ENCODE measurements at regions not wholly inside any gene's neighbourhood (a gene's known extent, or its start where the extent isn't known, plus 50 kb on each side); places are given as distances from the start of the nearest gene placed in this dataset.

- no peaks in the 10 kb centered on the region for H3K4me1 Mint-ChIP-seq
- DNase-seq (ENCODE audit: low spot score) = no peak
- H3K4me3 Mint-ChIP-seq = no peak overlapping the region
- H3K9me3 Mint-ChIP-seq = peaks cover 4% of the 10 kb centered on the region
- POLR2A ChIA-PET = no interaction called here
- no peaks in the 10 kb centered on the region for H3K27me3 Mint-ChIP-seq (ENCODE audit: low read depth)
- ATAC-seq = peak; percentile 16; the same call in 1 of the 2 replicates
- H3K36me3 Mint-ChIP-seq = no peaks in the 10 kb centered on the region
- no peak overlapping the region for H3K27ac Mint-ChIP-seq
- TF ChIP-seq ZMAT4 (CRISPR knock-in tag; IDR thresholded peaks at IDR 0.05) (no peak), ZNF138 (CRISPR knock-in tag; conservative IDR thresholded peaks at IDR 0.05) (no peak)
- CTCF ChIA-PET = no interaction called here
Measured at GRCh38 chr4:125961626-125962025, 646.9 kb downstream of the FAT4 start.

- peaks cover 6% of the 10 kb centered on the region for H3K36me3 Mint-ChIP-seq
- ChIA-PET POLR2A (no interaction called here), CTCF (no interaction called here)
- H3K9me3 Mint-ChIP-seq = peaks cover 8% of the 10 kb centered on the region
- TF ChIP-seq ETV6 (CRISPR knock-in tag; IDR thresholded peaks at IDR 0.05) = no peak
- TF ChIP-seq ZSCAN18 (CRISPR knock-in tag; IDR thresholded peaks at IDR 0.05) = no peak
- no peak for TF ChIP-seq NR1H2 (CRISPR knock-in tag; IDR thresholded peaks at IDR 0.05)
- no peak for TF ChIP-seq ZNF396 (CRISPR knock-in tag; IDR thresholded peaks at IDR 0.05; ENCODE audit: borderline replicate concordance)
- no peak for TF ChIP-seq IRF2 (CRISPR knock-in tag; IDR thresholded peaks at IDR 0.05; ENCODE audit: borderline replicate concordance, low read depth)
- TF ChIP-seq FOXP4 (CRISPR knock-in tag; IDR thresholded peaks at IDR 0.05) = no peak
- TF ChIP-seq GRHL2 (CRISPR knock-in tag; IDR thresholded peaks at IDR 0.05; ENCODE audit: insufficient replicate concordance, severe bottlenecking) = no peak
- no peak for TF ChIP-seq RELA (CRISPR knock-in tag; IDR thresholded peaks at IDR 0.05; ENCODE audit: borderline replicate concordance)
- TF ChIP-seq ZNF416 (CRISPR knock-in tag; IDR thresholded peaks at IDR 0.05) = no peak
- no peak for TF ChIP-seq ATF2 (CRISPR knock-in tag; IDR thresholded peaks at IDR 0.05; ENCODE audit: borderline replicate concordance, low read depth)
- no peak for TF ChIP-seq MLX (CRISPR knock-in tag; IDR thresholded peaks at IDR 0.05)
- no peak for TF ChIP-seq SMAD4 (CRISPR knock-in tag; IDR thresholded peaks at IDR 0.05)
- no peak for TF ChIP-seq E2F1 (CRISPR knock-in tag; IDR thresholded peaks at IDR 0.05)
- no peak for TF ChIP-seq SOX15 (CRISPR knock-in tag; IDR thresholded peaks at IDR 0.05)
- TF ChIP-seq ARID4B (CRISPR knock-in tag; IDR thresholded peaks at IDR 0.05; ENCODE audit: borderline replicate concordance) = no peak
- no peak for TF ChIP-seq RORB (CRISPR knock-in tag; IDR thresholded peaks at IDR 0.05)
- DNase-seq (ENCODE audit: low spot score) (no peak), ATAC-seq (no peak)
- no peaks in the 10 kb centered on the region for H3K4me1 Mint-ChIP-seq
- peaks cover 2% of the 10 kb centered on the region; the same call in 1 of the 2 replicates for H3K27me3 Mint-ChIP-seq (ENCODE audit: low read depth)
- H3K4me3 Mint-ChIP-seq = no peak overlapping the region
- H3K27ac Mint-ChIP-seq = no peak overlapping the region
Measured at GRCh38 chr4:125975861-125976397, 661.2 kb downstream of the FAT4 start.
